ENCODE measurements at regions not wholly inside any gene's neighbourhood (a gene's known extent, or its start where the extent isn't known, plus 50 kb on each side); places are given as distances from the start of the nearest gene placed in this dataset.

- TF ChIP-seq CTCF (IDR thresholded peaks at IDR 0.05; ENCODE audit: low read length) (no peak), EZH2 (optimal IDR thresholded peaks at IDR 0.05; ENCODE audit: low read depth, low read length) (no peak)
Observed at GRCh38 chr5:2170761-2171160, 288.0 kb upstream of the IRX4 start.
